ENCODE measurements at regions not wholly inside any gene's neighbourhood (a gene's known extent, or its start where the extent isn't known, plus 50 kb on each side); places are given as distances from the start of the nearest gene placed in this dataset.
A peak's percentile ranks its signal among the peaks of the same experiment; 100 is the strongest.

DNA sequence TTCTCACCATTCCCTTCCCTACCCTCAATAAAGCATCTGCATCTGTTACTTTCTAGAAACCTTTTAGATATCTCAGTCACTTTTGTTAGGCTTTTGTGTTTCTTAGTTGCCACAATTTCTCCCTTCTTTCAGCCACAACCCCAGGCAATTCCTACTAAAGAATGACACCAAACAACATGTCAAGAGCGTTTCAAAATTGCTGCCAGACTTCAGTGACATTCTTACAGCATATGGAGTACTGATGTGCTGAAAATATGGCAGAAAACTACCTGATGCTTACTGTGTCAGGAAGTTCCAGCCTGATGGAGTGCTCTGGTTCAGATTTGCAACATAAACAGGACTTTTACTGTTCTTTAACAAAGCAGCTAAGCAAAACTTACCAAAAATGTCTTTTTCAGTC, 957.7 kb upstream of the POU3F3 start:
- DNase-seq (ENCODE audit: extremely low read depth, low read depth), result no peak
- TF ChIP-seq, protein P1, sequence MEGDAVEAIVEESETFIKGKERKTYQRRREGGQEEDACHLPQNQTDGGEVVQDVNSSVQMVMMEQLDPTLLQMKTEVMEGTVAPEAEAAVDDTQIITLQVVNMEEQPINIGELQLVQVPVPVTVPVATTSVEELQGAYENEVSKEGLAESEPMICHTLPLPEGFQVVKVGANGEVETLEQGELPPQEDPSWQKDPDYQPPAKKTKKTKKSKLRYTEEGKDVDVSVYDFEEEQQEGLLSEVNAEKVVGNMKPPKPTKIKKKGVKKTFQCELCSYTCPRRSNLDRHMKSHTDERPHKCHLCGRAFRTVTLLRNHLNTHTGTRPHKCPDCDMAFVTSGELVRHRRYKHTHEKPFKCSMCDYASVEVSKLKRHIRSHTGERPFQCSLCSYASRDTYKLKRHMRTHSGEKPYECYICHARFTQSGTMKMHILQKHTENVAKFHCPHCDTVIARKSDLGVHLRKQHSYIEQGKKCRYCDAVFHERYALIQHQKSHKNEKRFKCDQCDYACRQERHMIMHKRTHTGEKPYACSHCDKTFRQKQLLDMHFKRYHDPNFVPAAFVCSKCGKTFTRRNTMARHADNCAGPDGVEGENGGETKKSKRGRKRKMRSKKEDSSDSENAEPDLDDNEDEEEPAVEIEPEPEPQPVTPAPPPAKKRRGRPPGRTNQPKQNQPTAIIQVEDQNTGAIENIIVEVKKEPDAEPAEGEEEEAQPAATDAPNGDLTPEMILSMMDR (IDR thresholded peaks at IDR 0.05; ENCODE audit: low read depth, low read length), result no peak

DNA sequence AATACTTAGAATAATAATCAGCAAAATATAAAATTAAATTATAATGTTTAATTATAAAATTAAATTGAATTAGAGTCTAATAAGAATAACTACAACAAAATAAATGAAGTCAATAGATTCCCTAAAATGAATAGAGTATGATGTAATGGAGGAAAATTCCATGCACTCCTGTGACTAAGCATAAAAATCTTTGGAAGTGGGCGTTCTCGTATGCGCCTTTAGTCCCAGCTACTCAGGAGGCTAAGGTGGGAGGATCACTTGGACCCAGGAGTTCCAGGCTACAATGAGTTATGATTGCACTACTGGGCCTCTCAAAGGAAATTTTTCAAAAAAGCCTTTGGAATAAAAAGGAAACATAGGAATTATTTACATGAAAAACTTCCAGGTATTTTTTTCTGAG, 955.4 kb upstream of the POU3F3 start:
- DNase-seq (ENCODE audit: extremely low read depth, low read depth), result no peak
- TF ChIP-seq, protein P1 (IDR thresholded peaks at IDR 0.05; ENCODE audit: low read depth, low read length), result no peak

DNA sequence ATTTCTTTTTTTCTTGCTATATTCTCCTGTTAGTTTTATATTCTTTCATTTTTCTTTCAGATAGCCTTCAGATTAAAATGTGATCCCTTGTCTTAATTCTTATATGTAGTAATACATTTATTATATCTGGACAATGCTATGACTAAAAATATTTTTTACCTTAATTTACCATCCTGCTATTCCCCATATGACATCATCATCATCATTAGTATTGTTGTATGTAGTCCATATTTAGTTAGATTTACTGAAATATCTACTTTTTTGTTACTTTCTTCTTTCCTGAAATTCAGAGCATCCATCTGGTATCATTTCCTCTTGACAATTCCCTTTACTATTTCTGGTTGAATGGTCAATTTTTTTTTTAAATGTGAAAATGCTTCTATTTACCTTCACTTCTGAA, 951.6 kb upstream of the POU3F3 start:
- TF ChIP-seq, protein P1 (IDR thresholded peaks at IDR 0.05; ENCODE audit: low read depth, low read length), result no peak
- no peak for DNase-seq (ENCODE audit: extremely low read depth, low read depth)

DNA sequence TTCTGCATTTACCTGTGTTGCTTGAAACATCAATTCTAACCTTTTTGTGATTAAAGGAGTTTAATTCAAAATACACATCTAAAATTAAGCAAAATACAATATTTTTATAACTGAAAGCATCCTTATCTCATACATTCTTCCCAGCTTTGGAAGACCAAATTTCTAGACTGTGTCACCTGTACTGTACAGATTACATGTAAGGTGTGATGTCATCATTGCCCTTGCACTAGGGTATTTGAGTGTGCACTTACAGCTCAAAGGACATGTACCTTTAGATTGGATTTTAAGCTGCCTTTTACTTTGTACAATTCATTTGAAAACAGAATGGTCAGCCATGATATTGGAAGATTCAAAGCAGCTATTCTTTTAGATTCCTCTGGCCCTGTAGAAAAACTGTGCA, 932.8 kb upstream of the POU3F3 start:
- TF ChIP-seq, protein P1 (IDR thresholded peaks at IDR 0.05; ENCODE audit: low read depth, low read length), result no peak
- DNase-seq (ENCODE audit: extremely low read depth, low read depth), result no peak

DNA sequence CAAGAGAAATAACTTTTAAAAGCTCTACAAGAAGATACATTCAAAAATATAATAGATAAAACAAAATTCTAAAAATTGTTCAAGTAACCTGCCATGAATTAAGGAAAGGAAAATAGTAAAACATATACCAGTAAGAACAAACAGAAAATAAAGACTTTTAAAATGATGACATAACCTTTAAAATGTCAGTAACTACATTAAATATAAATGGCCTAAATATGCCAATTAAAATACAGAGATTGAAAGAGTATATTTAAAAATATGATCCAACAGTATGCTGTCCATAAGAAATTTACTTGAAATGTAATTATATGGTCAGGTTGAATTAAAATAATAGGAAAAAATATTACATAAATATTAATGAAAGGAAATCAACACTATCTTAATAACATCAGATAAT, 911.7 kb upstream of the POU3F3 start:
- TF ChIP-seq, protein P1 (IDR thresholded peaks at IDR 0.05; ENCODE audit: low read depth, low read length), result no peak
- no peak for DNase-seq (ENCODE audit: extremely low read depth, low read depth)

DNA sequence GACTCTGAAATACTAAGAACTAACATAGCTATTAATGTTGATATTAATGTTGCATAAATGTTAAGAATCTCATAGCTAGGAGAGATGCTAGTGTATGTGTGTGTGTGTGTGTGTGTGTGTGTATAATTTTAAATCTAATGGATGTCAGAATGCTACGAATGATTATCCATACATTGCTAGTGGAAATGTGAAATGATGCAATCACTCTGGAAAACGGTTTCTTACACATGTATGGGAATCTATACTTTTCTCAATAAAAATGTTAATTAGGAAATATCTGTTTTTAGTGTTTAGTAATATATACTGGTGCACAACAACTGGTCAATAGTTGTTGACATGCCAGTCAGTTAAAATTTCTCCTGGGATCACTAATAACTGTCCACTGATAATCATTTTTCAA, 908.8 kb upstream of the POU3F3 start:
- no peak for DNase-seq (ENCODE audit: extremely low read depth, low read depth)
- TF ChIP-seq, protein P1 (IDR thresholded peaks at IDR 0.05; ENCODE audit: low read depth, low read length), result no peak

DNA sequence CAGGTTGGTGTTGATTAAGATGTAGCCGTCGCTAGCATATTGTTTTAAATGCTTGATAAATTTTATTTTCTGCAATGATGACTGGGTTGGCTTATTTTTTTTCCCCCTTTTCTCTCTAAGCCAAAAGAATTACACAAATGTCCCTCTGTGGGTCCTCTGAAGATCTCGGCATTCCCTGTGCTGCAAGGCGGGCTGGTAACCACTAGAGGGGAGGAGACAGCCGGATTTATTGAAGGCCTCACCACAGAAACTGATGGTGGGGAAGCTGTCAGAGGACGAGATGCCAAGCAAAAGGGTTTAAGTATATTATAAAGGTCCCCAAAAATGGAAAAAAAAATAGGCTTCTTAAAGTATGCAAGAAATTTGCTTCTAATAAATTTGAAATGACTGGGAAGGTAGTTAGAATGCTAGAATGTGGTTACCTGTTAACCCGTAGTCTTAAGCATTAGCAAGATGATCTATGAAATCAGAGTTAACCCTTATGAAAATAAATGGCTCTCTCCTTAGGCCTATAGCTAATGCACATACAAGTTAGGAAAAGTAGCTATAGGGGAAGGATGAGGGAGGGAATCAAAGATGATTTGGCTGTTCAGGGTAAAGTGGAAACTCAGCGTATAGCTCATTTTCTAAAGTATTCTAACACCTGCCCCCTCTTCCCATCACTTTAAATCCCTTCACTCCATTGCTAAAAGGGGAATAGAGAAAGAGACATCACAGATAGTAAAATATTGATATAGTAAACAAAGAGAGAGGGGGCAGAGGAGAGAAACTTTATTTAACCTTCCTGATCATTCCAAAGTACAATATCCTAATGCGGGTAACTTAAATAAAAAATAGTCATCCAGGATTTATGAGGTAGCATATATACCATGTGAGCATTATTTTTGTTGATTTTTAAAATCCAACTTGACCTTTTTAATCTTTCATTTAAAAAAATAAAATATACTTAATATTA, 894.5 kb upstream of the POU3F3 start:
- DNase-seq (ENCODE audit: extremely low read depth, low read depth), result no peak

More for the DNA sequence above, 894.5 kb upstream of the POU3F3 start:
- TF ChIP-seq, protein P1 (IDR thresholded peaks at IDR 0.05; ENCODE audit: low read depth, low read length), result peak; percentile 39
